ENCODE measurements at regions not wholly inside any gene's neighbourhood (a gene's known extent, or its start where the extent isn't known, plus 50 kb on each side); places are given as distances from the start of the nearest gene placed in this dataset.

DNA sequence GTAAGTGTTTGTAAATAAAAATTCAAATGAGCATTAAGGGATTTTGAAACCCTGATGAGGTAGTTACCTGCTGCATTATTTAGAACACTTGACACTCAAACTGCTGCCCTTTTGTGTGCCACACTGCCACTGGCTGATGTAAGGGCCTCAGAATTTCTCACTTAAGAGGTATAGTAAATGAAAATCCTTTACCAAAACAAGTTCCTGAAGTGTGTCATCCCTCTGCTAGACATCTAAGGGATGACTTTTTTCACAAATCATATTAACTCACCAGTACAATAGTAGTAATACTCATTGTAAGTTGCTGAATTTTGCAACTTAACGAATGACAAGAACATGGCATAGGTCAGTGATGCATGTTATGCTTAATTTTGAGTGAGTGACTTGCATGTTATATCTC is 274.9 kb upstream of the UBE2E3 start:
- CTCF ChIA-PET, result no interaction called here
- BruUV-seq (replicated peaks), result no TSS peak
- no peak for DNase-seq (ENCODE audit: low read depth, low spot score)
- intact Hi-C loops (cut with micrococcal nuclease; ENCODE audit: unreplicated experiment), result no loop called here
- Histone ChIP-seq H3K4me1 (ENCODE audit: control insufficient read depth, insufficient read depth, low read length) (no peaks in the 10 kb centered on the region), H3K4me3 (ENCODE audit: low read depth in 2 of 2, low read length in 2 of 2) (no peak overlapping the region), H3K36me3 (ENCODE audit: control insufficient read depth, insufficient read depth, low read length) (no peaks in the 10 kb centered on the region), H3K27me3 (ENCODE audit: control insufficient read depth, insufficient read depth, low read length) (no peaks in the 10 kb centered on the region), H3K27ac (ENCODE audit: low read length) (no peak overlapping the region), H3K9me3 (ENCODE audit: control insufficient read depth, insufficient read depth, low read depth, low read length) (no peaks in the 10 kb centered on the region)
- POLR2A ChIA-PET, result no interaction called here
- in situ Hi-C loops (cut with HindIII; ENCODE audit: low pct_unique_long_range_greater_than_20kb, low sequenced_read_pairs), result no loop called here
- no peak for TF ChIP-seq SIN3A (IDR thresholded peaks at IDR 0.05; ENCODE audit: borderline replicate concordance, insufficient read depth, low read depth, low read length)
- TF ChIP-seq TCF7L2 (IDR thresholded peaks at IDR 0.05; ENCODE audit: low read depth, low read length), result no peak
- no peak for TF ChIP-seq CTCF (IDR thresholded peaks at IDR 0.05)
- no peak for TF ChIP-seq POLR2AphosphoS5 (IDR thresholded peaks at IDR 0.05; ENCODE audit: low read depth, low read length)
- TF ChIP-seq, protein P1, sequence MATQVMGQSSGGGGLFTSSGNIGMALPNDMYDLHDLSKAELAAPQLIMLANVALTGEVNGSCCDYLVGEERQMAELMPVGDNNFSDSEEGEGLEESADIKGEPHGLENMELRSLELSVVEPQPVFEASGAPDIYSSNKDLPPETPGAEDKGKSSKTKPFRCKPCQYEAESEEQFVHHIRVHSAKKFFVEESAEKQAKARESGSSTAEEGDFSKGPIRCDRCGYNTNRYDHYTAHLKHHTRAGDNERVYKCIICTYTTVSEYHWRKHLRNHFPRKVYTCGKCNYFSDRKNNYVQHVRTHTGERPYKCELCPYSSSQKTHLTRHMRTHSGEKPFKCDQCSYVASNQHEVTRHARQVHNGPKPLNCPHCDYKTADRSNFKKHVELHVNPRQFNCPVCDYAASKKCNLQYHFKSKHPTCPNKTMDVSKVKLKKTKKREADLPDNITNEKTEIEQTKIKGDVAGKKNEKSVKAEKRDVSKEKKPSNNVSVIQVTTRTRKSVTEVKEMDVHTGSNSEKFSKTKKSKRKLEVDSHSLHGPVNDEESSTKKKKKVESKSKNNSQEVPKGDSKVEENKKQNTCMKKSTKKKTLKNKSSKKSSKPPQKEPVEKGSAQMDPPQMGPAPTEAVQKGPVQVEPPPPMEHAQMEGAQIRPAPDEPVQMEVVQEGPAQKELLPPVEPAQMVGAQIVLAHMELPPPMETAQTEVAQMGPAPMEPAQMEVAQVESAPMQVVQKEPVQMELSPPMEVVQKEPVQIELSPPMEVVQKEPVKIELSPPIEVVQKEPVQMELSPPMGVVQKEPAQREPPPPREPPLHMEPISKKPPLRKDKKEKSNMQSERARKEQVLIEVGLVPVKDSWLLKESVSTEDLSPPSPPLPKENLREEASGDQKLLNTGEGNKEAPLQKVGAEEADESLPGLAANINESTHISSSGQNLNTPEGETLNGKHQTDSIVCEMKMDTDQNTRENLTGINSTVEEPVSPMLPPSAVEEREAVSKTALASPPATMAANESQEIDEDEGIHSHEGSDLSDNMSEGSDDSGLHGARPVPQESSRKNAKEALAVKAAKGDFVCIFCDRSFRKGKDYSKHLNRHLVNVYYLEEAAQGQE (IDR thresholded peaks at IDR 0.05; ENCODE audit: insufficient read depth in 1 of 2, low read depth in 2 of 2, low read length in 1 of 2), result no peak
- ATAC-seq, result no peak

DNA sequence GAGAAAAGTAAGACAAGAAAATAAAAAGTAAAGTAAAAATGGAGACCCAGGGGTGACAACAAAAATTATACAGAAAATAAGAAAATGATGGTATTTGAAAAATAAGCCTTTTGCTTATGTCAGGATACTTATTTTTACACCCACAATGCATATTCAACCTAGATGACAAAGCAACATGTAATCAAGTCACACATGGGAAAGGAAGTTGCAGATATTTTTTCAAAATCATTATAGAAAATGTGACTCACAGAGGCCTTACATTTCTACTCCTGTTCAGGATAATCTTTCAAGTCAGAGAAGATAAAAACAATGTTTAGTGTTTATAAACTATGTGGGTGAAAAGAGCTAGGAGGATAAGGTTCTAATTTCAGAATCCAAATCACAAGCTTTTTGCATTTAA is 275.3 kb upstream of the UBE2E3 start:
- POLR2A ChIA-PET, result no interaction called here
- Histone ChIP-seq H3K36me3 (ENCODE audit: control insufficient read depth, insufficient read depth, low read length) (no peaks in the 10 kb centered on the region), H3K27ac (ENCODE audit: low read length) (no peak overlapping the region), H3K4me1 (ENCODE audit: control insufficient read depth, insufficient read depth, low read length) (no peaks in the 10 kb centered on the region), H3K4me3 (ENCODE audit: low read depth in 2 of 2, low read length in 2 of 2) (no peak overlapping the region), H3K27me3 (ENCODE audit: control insufficient read depth, insufficient read depth, low read length) (no peaks in the 10 kb centered on the region), H3K9me3 (ENCODE audit: control insufficient read depth, insufficient read depth, low read depth, low read length) (no peaks in the 10 kb centered on the region)
- ATAC-seq (no peak), DNase-seq (ENCODE audit: low read depth, low spot score) (no peak)
- CTCF ChIA-PET, result no interaction called here
- BruUV-seq (replicated peaks), result no TSS peak
- in situ Hi-C loops (cut with HindIII; ENCODE audit: low pct_unique_long_range_greater_than_20kb, low sequenced_read_pairs) (no loop called here), intact Hi-C loops (cut with micrococcal nuclease; ENCODE audit: unreplicated experiment) (no loop called here)
- TF ChIP-seq POLR2AphosphoS5 (IDR thresholded peaks at IDR 0.05; ENCODE audit: low read depth, low read length), result no peak
- TF ChIP-seq, protein P1 (IDR thresholded peaks at IDR 0.05; ENCODE audit: insufficient read depth in 1 of 2, low read depth in 2 of 2, low read length in 1 of 2), result no peak
- TF ChIP-seq TCF7L2 (IDR thresholded peaks at IDR 0.05; ENCODE audit: low read depth, low read length), result no peak
- no peak for TF ChIP-seq SIN3A (IDR thresholded peaks at IDR 0.05; ENCODE audit: borderline replicate concordance, insufficient read depth, low read depth, low read length)
- TF ChIP-seq CTCF (IDR thresholded peaks at IDR 0.05), result no peak
